ENCODE measurements at regions not wholly inside any gene's neighbourhood (a gene's known extent, or its start where the extent isn't known, plus 50 kb on each side); places are given as distances from the start of the nearest gene placed in this dataset.
"Not testable (repeated sequence)": the region's sequence is repeated elsewhere in the genome, so short reads cannot be mapped to it uniquely, and the experiment has no call there.

GRCh38 chrX:1102786-1103185 is 109.7 kb downstream of the CRLF2 start:
- no peak for FAIRE-seq

- not testable (repeated sequence) for FAIRE-seq
Measured at GRCh38 chrX:1102221-1102620, 110.2 kb downstream of the CRLF2 start.

- FAIRE-seq = no peak
Measured at GRCh38 chrX:1099146-1099770, 113.2 kb downstream of the CRLF2 start.

GRCh38 chrX:1097328-1097727 is 115.1 kb downstream of the CRLF2 start:
- no peak for FAIRE-seq

GRCh38 chrX:1094566-1095333 is 117.7 kb downstream of the CRLF2 start:
- FAIRE-seq = no peak

GRCh38 chrX:1093586-1094421 is 118.6 kb downstream of the CRLF2 start:
- no peak for FAIRE-seq

- FAIRE-seq = no peak
Measured at GRCh38 chrX:1093121-1093520, 119.3 kb downstream of the CRLF2 start.

- no peak for FAIRE-seq
Measured at GRCh38 chrX:1086444-1087409, 125.7 kb downstream of the CRLF2 start.

GRCh38 chrX:1085871-1086270 is 126.6 kb downstream of the CRLF2 start:
- not testable (repeated sequence) for FAIRE-seq

GRCh38 chrX:1084689-1085088 is 127.8 kb downstream of the CRLF2 start:
- FAIRE-seq = no peak

GRCh38 chrX:1076871-1077651 is 135.4 kb downstream of the CRLF2 start:
- FAIRE-seq = no peak

- no peak for FAIRE-seq
Measured at GRCh38 chrX:1075741-1076140, 136.7 kb downstream of the CRLF2 start.

GRCh38 chrX:1075156-1075555 is 137.3 kb downstream of the CRLF2 start:
- FAIRE-seq = no peak

- FAIRE-seq = no peak
Measured at GRCh38 chrX:1074755-1075154, 137.7 kb downstream of the CRLF2 start.

GRCh38 chrX:1074172-1074571 is 138.3 kb downstream of the CRLF2 start:
- FAIRE-seq = peak; percentile 60

- no peak for FAIRE-seq
Measured at GRCh38 chrX:1072637-1073377, 139.6 kb downstream of the CRLF2 start.

GRCh38 chrX:1071351-1071750 is 141.1 kb downstream of the CRLF2 start:
- FAIRE-seq = no peak

- no peak for FAIRE-seq
Measured at GRCh38 chrX:1062351-1062750, 150.1 kb downstream of the CRLF2 start.

GRCh38 chrX:1060562-1060960 is 151.9 kb downstream of the CRLF2 start:
- no peak for FAIRE-seq

GRCh38 chrX:1059576-1060561 is 152.6 kb downstream of the CRLF2 start:
- no peak for FAIRE-seq
